ENCODE measurements at regions not wholly inside any gene's neighbourhood (a gene's known extent, or its start where the extent isn't known, plus 50 kb on each side); places are given as distances from the start of the nearest gene placed in this dataset.
A peak's percentile ranks its signal among the peaks of the same experiment; 100 is the strongest.

DNA sequence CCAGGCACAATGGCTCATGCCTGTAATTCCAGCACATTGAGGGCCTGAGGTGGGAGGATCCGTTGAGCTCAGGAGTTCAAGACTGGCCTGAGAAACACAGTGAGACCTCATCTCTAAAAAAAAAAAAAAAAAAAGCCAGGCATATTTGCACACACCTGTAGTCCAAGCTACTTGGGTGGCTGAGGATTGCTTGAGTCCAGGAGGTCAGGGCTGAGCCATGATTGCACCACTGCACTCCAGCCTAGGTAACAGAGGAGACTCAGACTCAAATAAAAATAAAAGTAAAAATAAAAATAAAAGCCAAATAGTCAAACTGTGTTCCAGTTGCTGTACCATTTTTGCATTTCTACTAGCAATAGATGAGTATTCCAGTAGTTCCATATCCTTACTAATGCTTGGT is 616.0 kb downstream of the KIF4B start:
- TF ChIP-seq, protein P1, sequence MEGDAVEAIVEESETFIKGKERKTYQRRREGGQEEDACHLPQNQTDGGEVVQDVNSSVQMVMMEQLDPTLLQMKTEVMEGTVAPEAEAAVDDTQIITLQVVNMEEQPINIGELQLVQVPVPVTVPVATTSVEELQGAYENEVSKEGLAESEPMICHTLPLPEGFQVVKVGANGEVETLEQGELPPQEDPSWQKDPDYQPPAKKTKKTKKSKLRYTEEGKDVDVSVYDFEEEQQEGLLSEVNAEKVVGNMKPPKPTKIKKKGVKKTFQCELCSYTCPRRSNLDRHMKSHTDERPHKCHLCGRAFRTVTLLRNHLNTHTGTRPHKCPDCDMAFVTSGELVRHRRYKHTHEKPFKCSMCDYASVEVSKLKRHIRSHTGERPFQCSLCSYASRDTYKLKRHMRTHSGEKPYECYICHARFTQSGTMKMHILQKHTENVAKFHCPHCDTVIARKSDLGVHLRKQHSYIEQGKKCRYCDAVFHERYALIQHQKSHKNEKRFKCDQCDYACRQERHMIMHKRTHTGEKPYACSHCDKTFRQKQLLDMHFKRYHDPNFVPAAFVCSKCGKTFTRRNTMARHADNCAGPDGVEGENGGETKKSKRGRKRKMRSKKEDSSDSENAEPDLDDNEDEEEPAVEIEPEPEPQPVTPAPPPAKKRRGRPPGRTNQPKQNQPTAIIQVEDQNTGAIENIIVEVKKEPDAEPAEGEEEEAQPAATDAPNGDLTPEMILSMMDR (IDR thresholded peaks at IDR 0.05), result no peak
- TF ChIP-seq POLR2A (IDR thresholded peaks at IDR 0.05), result no peak
- no peak overlapping the region for H3K4me3 ChIP-seq
- 84 to 93% (median 91%) methylated on average over 1 of the region's 1 CpG for WGBS, 4 donors
- intact Hi-C loops (cut with DNase I), result no loop called here
- H3K36me3 ChIP-seq, result no peaks in the 10 kb centered on the region
- DNase-seq, result no peak
- no peak overlapping the region for H3K27ac ChIP-seq
- ATAC-seq, result no peak
- H3K4me1 ChIP-seq, result no peaks in the 10 kb centered on the region
- H3K27me3 ChIP-seq, result no peaks in the 10 kb centered on the region
- H3K9me3 ChIP-seq, result no peaks in the 10 kb centered on the region

DNA sequence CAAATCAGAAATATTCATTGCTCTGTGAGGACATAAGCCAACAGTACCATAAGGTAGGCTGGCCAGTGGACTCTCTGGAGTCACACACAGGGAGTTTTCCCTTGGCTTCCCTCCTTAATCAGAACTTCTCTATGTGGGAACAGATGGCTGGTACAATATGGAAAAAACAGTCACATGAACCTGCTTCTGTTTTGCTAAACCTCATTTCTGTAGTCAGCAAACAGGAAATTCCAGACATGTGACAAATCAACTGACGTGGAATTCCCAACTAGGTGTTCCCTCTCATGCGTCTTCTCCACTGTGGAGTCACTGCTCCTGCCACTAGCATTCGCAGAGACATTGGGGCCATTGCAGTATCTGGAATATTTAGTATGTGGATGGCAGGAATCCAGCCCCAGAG is 617.6 kb downstream of the KIF4B start:
- H3K4me1 ChIP-seq, result no peaks in the 10 kb centered on the region
- TF ChIP-seq, protein P1 (IDR thresholded peaks at IDR 0.05), result no peak
- TF ChIP-seq POLR2A (IDR thresholded peaks at IDR 0.05), result no peak
- ATAC-seq (no peak), DNase-seq (no peak)
- no peaks in the 10 kb centered on the region for H3K27me3 ChIP-seq
- intact Hi-C loops (cut with DNase I), result no loop called here
- H3K36me3 ChIP-seq, result no peaks in the 10 kb centered on the region
- H3K4me3 ChIP-seq, result no peak overlapping the region
- 47 to 60% (median 55%) methylated on average over 3 of the region's 3 CpGs for WGBS, 4 donors
- no peak overlapping the region for H3K27ac ChIP-seq
- no peaks in the 10 kb centered on the region for H3K9me3 ChIP-seq

DNA sequence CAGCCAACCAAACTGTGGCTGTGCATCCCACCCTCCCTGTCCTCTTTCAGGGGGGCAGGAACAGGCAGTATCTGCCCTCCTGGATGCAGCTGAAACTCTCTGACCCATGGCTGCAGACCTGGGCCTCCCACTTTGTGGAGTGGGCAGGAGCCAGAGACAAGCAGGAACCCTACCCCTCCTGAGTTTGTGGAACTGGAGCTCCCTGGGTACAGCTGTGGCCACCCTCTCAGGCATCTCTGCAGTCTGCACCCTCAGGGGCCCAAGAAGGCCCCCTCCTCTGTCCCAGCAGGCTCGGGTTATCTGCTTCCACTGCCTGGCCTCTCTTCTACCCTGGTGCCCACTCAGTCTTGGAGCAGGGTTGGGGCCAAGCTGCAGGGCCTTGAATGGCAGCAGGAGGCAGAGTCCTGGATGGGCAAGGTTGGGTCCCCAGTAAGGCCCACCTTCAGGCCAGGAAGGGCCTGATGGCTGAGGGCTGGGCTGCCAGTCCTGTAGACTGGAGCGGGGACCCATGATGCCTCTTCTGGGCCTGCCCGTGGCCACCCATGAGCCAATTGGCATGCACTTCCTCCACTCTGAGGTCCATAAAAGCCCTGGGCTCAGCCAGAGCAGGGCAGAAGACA is 619.9 kb downstream of the KIF4B start:
- H3K36me3 ChIP-seq, result no peaks in the 10 kb centered on the region
- no peak overlapping the region for H3K4me3 ChIP-seq
- H3K27ac ChIP-seq, result no peak overlapping the region
- H3K9me3 ChIP-seq, result no peaks in the 10 kb centered on the region
- peak in 1 of 4 donors; percentile 13 for ATAC-seq
- WGBS, 4 donors, result 60 to 92% (median 78%) methylated on average over 1 to 3 of the region's 3 CpGs
- intact Hi-C loops (cut with DNase I), result no loop called here
- H3K4me1 ChIP-seq, result no peaks in the 10 kb centered on the region
- H3K27me3 ChIP-seq, result no peaks in the 10 kb centered on the region
- TF ChIP-seq POLR2A (IDR thresholded peaks at IDR 0.05), result no peak
- TF ChIP-seq, protein P1 (IDR thresholded peaks at IDR 0.05), result no peak
- no peak for DNase-seq

DNA sequence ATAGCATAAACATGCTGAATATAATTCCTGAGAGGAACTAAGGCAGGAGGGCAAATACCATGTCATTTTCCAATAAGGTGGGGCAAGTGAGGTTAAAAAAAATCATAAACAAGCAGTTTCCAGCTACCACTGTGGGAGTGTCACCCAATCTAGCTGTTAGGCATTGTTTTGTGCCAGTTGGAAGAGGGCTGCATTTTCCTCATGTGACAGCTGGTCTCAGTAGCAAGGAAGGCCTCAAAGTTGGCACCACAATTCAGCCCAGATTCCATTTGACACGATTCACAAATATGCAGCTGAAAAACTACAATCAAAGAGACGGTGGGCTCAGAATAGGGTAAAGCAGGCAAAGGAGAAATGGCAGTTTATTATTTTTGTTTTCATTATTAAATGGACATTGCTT is 636.1 kb downstream of the KIF4B start:
- Histone ChIP-seq H3K27me3 (no peaks in the 10 kb centered on the region), H3K36me3 (no peaks in the 10 kb centered on the region), H3K4me1 (no peaks in the 10 kb centered on the region), H3K27ac (no peak overlapping the region), H3K4me3 (no peak overlapping the region), H3K9me3 (peaks cover 0 to 6% (median 0%) of the 10 kb centered on the region in 12 donors)
- intact Hi-C loops (cut with DNase I), result no loop called here
- DNase-seq (no peak), ATAC-seq (peak in 1 of 4 donors; percentile 31)
- WGBS, 4 donors, result 36 to 41% (median 39%) methylated on average over 2 of the region's 2 CpGs
- TF ChIP-seq, protein P1 (IDR thresholded peaks at IDR 0.05), result no peak
- TF ChIP-seq POLR2A (IDR thresholded peaks at IDR 0.05), result no peak
